Neuronal stem cell (in vitro differentiated cells): ENCODE measurements at regions not wholly inside any gene's neighbourhood (a gene's known extent, or its start where the extent isn't known, plus 50 kb on each side); places are given as distances from the start of the nearest gene placed in this dataset.

Experiments
- DNase-seq: peaks from one replicate; pipeline ENCODE4 v3.0.0-alpha.2; 2013; ENCODE audit warnings: low spot score
- H2AFZ ChIP-seq: one replicate; pipeline ENCODE4 v1.6.1; 2013; ENCODE audit warnings: mild to moderate bottlenecking, low read length, inconsistent platforms
- H2AK5ac ChIP-seq: 2 replicates; pipeline ENCODE4 v1.6.1; 2013; ENCODE audit warnings: low read depth, mild to moderate bottlenecking, inconsistent platforms, low read length, moderate library complexity, mixed read lengths
- H2BK120ac ChIP-seq: 2 replicates; pipeline ENCODE4 v1.6.1; 2013; ENCODE audit warnings: low read depth, mild to moderate bottlenecking, inconsistent platforms, low read length, moderate library complexity, mixed read lengths
- H2BK12ac ChIP-seq: one replicate; pipeline ENCODE4 v1.6.1; 2013; ENCODE audit warnings: low read length, inconsistent platforms
- H2BK15ac ChIP-seq: 2 replicates; pipeline ENCODE4 v1.6.1; 2013; ENCODE audit warnings: mild to moderate bottlenecking, low read length, inconsistent platforms, mixed read lengths
- H2BK5ac ChIP-seq: one replicate; pipeline ENCODE4 v1.6.1; 2013; ENCODE audit warnings: inconsistent platforms, mild to moderate bottlenecking, low read length, moderate library complexity
- H3K14ac ChIP-seq: one replicate; pipeline ENCODE4 v1.6.1; 2013; ENCODE audit warnings: low read length, inconsistent platforms
- H3K18ac ChIP-seq: 2 replicates; pipeline ENCODE4 v1.6.1; 2013; ENCODE audit warnings: low read length, inconsistent platforms
- H3K23ac ChIP-seq: 2 replicates; pipeline ENCODE4 v1.6.1; 2013; ENCODE audit warnings: low read depth, mild to moderate bottlenecking, mixed read lengths, low read length, inconsistent platforms; ENCODE audit not compliant: poor library complexity
- H3K27ac ChIP-seq: replicated peaks from 3 replicates; pipeline ENCODE4 v1.5.1; 2013; ENCODE audit warnings: low read length, inconsistent platforms
- H3K27me3 ChIP-seq, 3 experiments: 2 replicates each; pipeline ENCODE4 v1.6.1; 2013; ENCODE audit warnings: low read length in 3 of 3, mild to moderate bottlenecking in 2 of 3, inconsistent platforms in 1 of 3, low read depth in 1 of 3, mixed read lengths in 1 of 3, moderate library complexity in 1 of 3; ENCODE audit not compliant: control insufficient read depth in 3 of 3, insufficient read depth in 3 of 3
- H3K36me3 ChIP-seq, 2 donors: replicated peaks in 1 of 2; 2 replicates each; pipeline ENCODE4 v1.6.1; 2013; ENCODE audit warnings: low read length in 2 of 2; ENCODE audit not compliant: control insufficient read depth in 2 of 2, insufficient read depth in 2 of 2
- H3K4ac ChIP-seq: 2 replicates; pipeline ENCODE4 v1.6.1; 2013; ENCODE audit warnings: inconsistent platforms, mild to moderate bottlenecking, low read length, moderate library complexity
- H3K4me1 ChIP-seq, 2 donors: 1 replicate in 1 of 2; 2 replicates in 1 of 2; pipeline ENCODE4 v1.6.1; 2013; ENCODE audit warnings: low read length in 2 of 2, low read depth in 1 of 2; ENCODE audit not compliant: control insufficient read depth in 2 of 2, insufficient read depth in 1 of 2
- H3K4me2 ChIP-seq: one replicate; pipeline ENCODE4 v1.6.1; 2013; ENCODE audit warnings: mild to moderate bottlenecking, low read length, inconsistent platforms; ENCODE audit not compliant: insufficient read depth, poor library complexity, severe bottlenecking
- H3K4me3 ChIP-seq, 2 donors: 2 replicates each; pipeline ENCODE4 v1.5.1; 2013; ENCODE audit warnings: low read length in 2 of 2, mild to moderate bottlenecking in 2 of 2, inconsistent platforms in 1 of 2, moderate library complexity in 1 of 2
- H3K79me1 ChIP-seq: one replicate; pipeline ENCODE4 v1.6.1; 2013; ENCODE audit warnings: low read depth, mild to moderate bottlenecking, inconsistent platforms, low read length, moderate library complexity
- H3K9ac ChIP-seq: one replicate; pipeline ENCODE4 v1.6.1; 2013; ENCODE audit warnings: mild to moderate bottlenecking, low read depth, low read length, inconsistent platforms; ENCODE audit not compliant: poor library complexity
- H3K9me3 ChIP-seq, 2 donors: replicated peaks in 1 of 2; 2 replicates each; pipeline versions ENCODE3 to v1.6.1; 2013; ENCODE audit warnings: low read length in 2 of 2, mild to moderate bottlenecking in 2 of 2, inconsistent platforms in 1 of 2, low read depth in 1 of 2, mixed read lengths in 1 of 2, moderate library complexity in 1 of 2; ENCODE audit not compliant: control insufficient read depth in 2 of 2, insufficient read depth in 1 of 2
- H4K8ac ChIP-seq: one replicate; pipeline ENCODE4 v1.6.1; 2013; ENCODE audit warnings: low read depth, mild to moderate bottlenecking, inconsistent platforms, low read length, moderate library complexity
- H4K91ac ChIP-seq: one replicate; pipeline ENCODE4 v1.6.1; 2013; ENCODE audit warnings: low read length, low read depth, mild to moderate bottlenecking, inconsistent platforms; ENCODE audit not compliant: poor library complexity
- WGBS, 2 donors: extraction: QIAGEN DNeasy Blood & Tissue Kit; methylation state at CpG; one replicate each; pipeline ENCODE4 v1.1.7; 2013; ENCODE audit warnings: missing lambda C conversion rate in 2 of 2, mixed read lengths in 1 of 2; ENCODE audit not compliant: insufficient read length in 2 of 2, insufficient replicate concordance in 1 of 2; ENCODE audit errors: extremely low coverage in 2 of 2; 5-methylcytosine and 5-hydroxymethylcytosine counted together

- H2BK5ac ChIP-seq = no peak overlapping the region
- H4K91ac ChIP-seq = no peak overlapping the region
- H2BK12ac ChIP-seq = no peak overlapping the region
- H4K8ac ChIP-seq = no peak overlapping the region
- WGBS, 2 donors = no CpG with 5 or more reads among the region's 4 CpGs
- H2AK5ac ChIP-seq = no peak overlapping the region
- H3K18ac ChIP-seq = no peak overlapping the region
- peaks cover 0 to 1% of the 10 kb centered on the region in 2 donors for H3K4me1 ChIP-seq
- no peak overlapping the region for H3K4ac ChIP-seq
- no peak overlapping the region for H2AFZ ChIP-seq
- H3K23ac ChIP-seq = no peak overlapping the region
- no peak overlapping the region for H3K27ac ChIP-seq
- H2BK15ac ChIP-seq = no peak overlapping the region
- no peak overlapping the region for H3K4me2 ChIP-seq
- no peaks in the 10 kb centered on the region for H3K27me3 ChIP-seq
- H3K4me3 ChIP-seq = no peak overlapping the region
- no peaks in the 10 kb centered on the region for H3K36me3 ChIP-seq
- no peak for DNase-seq
- no peak overlapping the region for H3K9ac ChIP-seq
- no peaks in the 10 kb centered on the region for H3K9me3 ChIP-seq
- no peak overlapping the region for H2BK120ac ChIP-seq
- H3K14ac ChIP-seq = no peak overlapping the region
- H3K79me1 ChIP-seq = no peaks in the 10 kb centered on the region
These were observed 530.5 kb downstream of the MTRR start for GRCh38 chr5:8399471-8399870.

GRCh38 chr5:8408258-8408657 lies 539.3 kb downstream of the MTRR start:
- no peak overlapping the region for H2AFZ ChIP-seq
- no peak overlapping the region for H3K9ac ChIP-seq
- no peak overlapping the region for H3K14ac ChIP-seq
- H3K9me3 ChIP-seq = no peaks in the 10 kb centered on the region
- H4K8ac ChIP-seq = no peak overlapping the region
- H3K4me3 ChIP-seq = no peak overlapping the region
- no peak for DNase-seq
- no peak overlapping the region for H3K27ac ChIP-seq
- H2AK5ac ChIP-seq = no peak overlapping the region
- no peak overlapping the region for H2BK15ac ChIP-seq
- no peak overlapping the region for H2BK120ac ChIP-seq
- H3K36me3 ChIP-seq = no peaks in the 10 kb centered on the region
- H3K4me1 ChIP-seq = no peaks in the 10 kb centered on the region
- no peak overlapping the region for H2BK5ac ChIP-seq
- H3K4me2 ChIP-seq = no peak overlapping the region
- H3K79me1 ChIP-seq = no peaks in the 10 kb centered on the region
- no peak overlapping the region for H2BK12ac ChIP-seq
- no peak overlapping the region for H3K23ac ChIP-seq
- no peak overlapping the region for H4K91ac ChIP-seq
- no CpG with 5 or more reads among the region's 2 CpGs for WGBS, 2 donors
- H3K18ac ChIP-seq = no peak overlapping the region
- no peaks in the 10 kb centered on the region for H3K27me3 ChIP-seq
- H3K4ac ChIP-seq = no peak overlapping the region

- no peak overlapping the region for H2AFZ ChIP-seq
- no peak overlapping the region for H3K23ac ChIP-seq
- H3K9ac ChIP-seq = no peak overlapping the region
- H3K27ac ChIP-seq = no peak overlapping the region
- H2AK5ac ChIP-seq = no peak overlapping the region
- H3K36me3 ChIP-seq = no peaks in the 10 kb centered on the region
- H2BK120ac ChIP-seq = no peak overlapping the region
- H3K14ac ChIP-seq = no peak overlapping the region
- H4K91ac ChIP-seq = no peak overlapping the region
- no peaks in the 10 kb centered on the region for H3K79me1 ChIP-seq
- H3K18ac ChIP-seq = no peak overlapping the region
- H3K4me2 ChIP-seq = no peak overlapping the region
- no peaks in the 10 kb centered on the region for H3K9me3 ChIP-seq
- no peak overlapping the region for H2BK5ac ChIP-seq
- no CpG with 5 or more reads among the region's 4 CpGs for WGBS, 2 donors
- H3K4ac ChIP-seq = no peak overlapping the region
- H3K27me3 ChIP-seq = no peaks in the 10 kb centered on the region
- H3K4me1 ChIP-seq = no peaks in the 10 kb centered on the region
- no peak overlapping the region for H2BK12ac ChIP-seq
- no peak overlapping the region for H2BK15ac ChIP-seq
- no peak for DNase-seq
- no peak overlapping the region for H3K4me3 ChIP-seq
- H4K8ac ChIP-seq = no peak overlapping the region
These were observed 541.7 kb downstream of the MTRR start for GRCh38 chr5:8410618-8411017.

GRCh38 chr5:8413975-8414374 lies 545.0 kb downstream of the MTRR start:
- H3K79me1 ChIP-seq = no peaks in the 10 kb centered on the region
- H3K4me2 ChIP-seq = no peak overlapping the region
- H3K9ac ChIP-seq = no peak overlapping the region
- no peak for DNase-seq
- H4K8ac ChIP-seq = no peak overlapping the region
- no peak overlapping the region for H3K14ac ChIP-seq
- H2AK5ac ChIP-seq = no peak overlapping the region
- H3K18ac ChIP-seq = no peak overlapping the region
- no peaks in the 10 kb centered on the region for H3K9me3 ChIP-seq
- H3K36me3 ChIP-seq = no peaks in the 10 kb centered on the region
- no peaks in the 10 kb centered on the region for H3K27me3 ChIP-seq
- H3K4me3 ChIP-seq = no peak overlapping the region
- no peak overlapping the region for H2BK15ac ChIP-seq
- H2BK12ac ChIP-seq = no peak overlapping the region
- H3K4me1 ChIP-seq = no peaks in the 10 kb centered on the region
- H4K91ac ChIP-seq = no peak overlapping the region
- no peak overlapping the region for H2BK5ac ChIP-seq
- no peak overlapping the region for H2AFZ ChIP-seq
- no peak overlapping the region for H3K23ac ChIP-seq
- H3K4ac ChIP-seq = no peak overlapping the region
- no CpG with 5 or more reads among the region's 7 CpGs for WGBS, 2 donors
- H3K27ac ChIP-seq = no peak overlapping the region
- no peak overlapping the region for H2BK120ac ChIP-seq
